Motor neuron (in vitro differentiated cells): ENCODE measurements at regions not wholly inside any gene's neighbourhood (a gene's known extent, or its start where the extent isn't known, plus 50 kb on each side); places are given as distances from the start of the nearest gene placed in this dataset.
"Not testable (repeated sequence)": the region's sequence is repeated elsewhere in the genome, so short reads cannot be mapped to it uniquely, and the experiment has no call there.

ENCODE experiments used
- ATAC-seq, 8 experiments: fragments of 200-7000 bp; cut with Tn5 transposase; replicated peaks in 6 of 8; 2 replicates each; pipeline ENCODE4 v1.8.0; 2021; ENCODE audit warnings: mild to moderate bottlenecking in 8 of 8, moderate library complexity in 8 of 8
- H3K27ac ChIP-seq, 2 donors: fragments of 250-450 bp; sonication (Bioruptor Pico); 2 replicates each; pipeline ENCODE4 v1.9.0; 2021; ENCODE audit warnings: antibody characterized with exemption in 2 of 2, mild to moderate bottlenecking in 2 of 2, moderate library complexity in 1 of 2
- H3K4me1 ChIP-seq, 2 donors: fragments of 250-450 bp; sonication (Bioruptor Pico); replicated peaks in 1 of 2; 2 replicates each; pipeline ENCODE4 v1.6.1; 2021; ENCODE audit warnings: antibody characterized with exemption in 2 of 2, mild to moderate bottlenecking in 2 of 2, moderate library complexity in 1 of 2
- H3K4me3 ChIP-seq, 5 donors: fragments of 250-450 bp; sonication (Bioruptor Pico); 2 replicates each; pipeline ENCODE4 v1.9.0; 2021; ENCODE audit warnings: antibody characterized with exemption in 5 of 5, mild to moderate bottlenecking in 5 of 5, moderate library complexity in 4 of 5
- WGBS, 10 experiments: fragments of 450-650 bp; shearing (Covaris generic); methylation state at CpG; one replicate each; pipeline ENCODE4 v1.0.0; 2022; 5-methylcytosine and 5-hydroxymethylcytosine counted together
- in situ Hi-C, 9 experiments: fragments of 400-800 bp; cut with MboI; loops; one replicate each; pipeline ENCODE4 v1.15.0; 2021; ENCODE audit warnings: low sequenced_read_pairs in 9 of 9, low pct_unique_long_range_greater_than_20kb in 2 of 9; ENCODE audit not compliant: unreplicated experiment in 9 of 9

DNA sequence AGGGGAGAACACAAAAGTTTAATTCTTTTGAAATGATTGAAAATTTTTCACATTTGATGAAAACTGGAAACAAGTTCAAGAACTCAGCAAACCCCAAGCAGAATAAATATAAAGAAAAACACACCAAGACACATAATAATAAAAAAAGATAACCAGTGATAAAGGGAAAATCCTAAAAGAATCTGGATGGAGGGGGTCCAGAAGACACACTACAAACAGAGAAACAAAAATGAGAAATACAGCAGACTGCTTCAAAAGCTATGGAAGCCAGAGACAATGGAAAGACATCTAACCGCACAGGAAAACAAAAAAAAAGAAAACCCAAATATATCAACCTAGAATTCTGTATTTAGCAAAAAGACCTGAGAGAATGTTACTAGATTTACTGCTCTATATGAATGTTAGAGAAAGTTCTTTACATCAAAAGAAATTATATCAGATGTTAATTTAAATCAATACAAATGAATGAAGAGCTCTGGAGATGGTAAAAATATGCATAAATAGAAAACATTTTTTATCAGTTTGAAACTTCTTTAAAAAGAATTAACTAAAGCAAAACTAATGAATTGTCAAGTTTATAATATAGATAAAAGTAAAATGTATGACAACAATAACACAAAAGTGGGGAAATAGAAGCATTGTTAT lies 310.7 kb upstream of the PREP start:
- H3K4me1 ChIP-seq, result no peaks in the 10 kb centered on the region
- WGBS, 10 experiments, result 50 to 100% (median 98%) methylated on average over 1 of the region's 1 CpG
- in situ Hi-C loops, result no loop called here
- H3K27ac ChIP-seq, result no peak overlapping the region
- no peak for ATAC-seq
- no peak overlapping the region for H3K4me3 ChIP-seq

DNA sequence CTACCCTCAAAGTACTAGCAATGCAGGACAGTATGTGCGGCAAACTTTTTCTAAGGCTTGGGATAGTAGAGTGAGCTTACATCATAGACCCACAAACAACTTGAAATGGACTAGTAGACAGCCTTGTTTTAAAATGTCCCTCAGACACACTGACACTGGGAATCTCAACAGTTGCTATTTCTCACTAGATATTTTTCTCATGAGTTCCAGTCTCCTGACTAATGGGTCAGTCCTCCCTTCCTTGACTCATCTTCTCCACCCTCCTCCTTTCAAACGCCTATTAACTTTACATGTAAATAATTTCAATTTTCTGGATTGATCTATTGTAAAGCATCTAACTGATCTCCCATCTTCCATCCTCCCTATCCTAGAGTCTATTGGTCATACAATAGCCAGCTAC lies 308.3 kb upstream of the PREP start:
- WGBS, 10 experiments, result 56 to 100% (median 88%) methylated on average over 1 to 2 of the region's 2 CpGs; no CpG with 5 or more reads in 1 of the 10 experiments
- in situ Hi-C loops, result no loop called here
- no peak for ATAC-seq

DNA sequence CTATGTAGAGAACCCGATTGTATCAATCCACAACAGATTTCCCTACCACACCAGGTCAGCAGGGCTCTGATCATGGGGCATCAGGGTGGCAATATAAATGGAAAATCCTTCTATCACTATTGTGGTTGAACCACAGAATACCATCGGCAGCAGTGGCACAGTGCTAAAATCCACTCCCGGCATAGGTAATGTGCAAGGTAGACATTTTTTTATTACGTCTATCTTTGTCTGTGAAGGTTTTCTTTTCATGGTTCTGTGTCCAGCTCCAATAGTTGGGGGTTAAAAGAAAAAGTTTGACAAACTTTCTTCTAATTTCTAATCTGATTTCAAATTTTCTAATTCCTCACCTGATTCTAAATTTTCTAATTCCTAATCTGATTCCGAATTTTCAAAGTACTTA lies 302.7 kb upstream of the PREP start:
- Histone ChIP-seq H3K4me3 (no peak overlapping the region), H3K27ac (no peak overlapping the region), H3K4me1 (no peaks in the 10 kb centered on the region)
- ATAC-seq, result no peak
- in situ Hi-C loops, result no loop called here
- WGBS, 10 experiments, result 60 to 100% (median 85%) methylated on average over 1 to 5 of the region's 5 CpGs

More for the DNA sequence above, 308.3 kb upstream of the PREP start:
- Histone ChIP-seq H3K4me3 (no peak overlapping the region), H3K27ac (no peak overlapping the region), H3K4me1 (no peaks in the 10 kb centered on the region)

DNA sequence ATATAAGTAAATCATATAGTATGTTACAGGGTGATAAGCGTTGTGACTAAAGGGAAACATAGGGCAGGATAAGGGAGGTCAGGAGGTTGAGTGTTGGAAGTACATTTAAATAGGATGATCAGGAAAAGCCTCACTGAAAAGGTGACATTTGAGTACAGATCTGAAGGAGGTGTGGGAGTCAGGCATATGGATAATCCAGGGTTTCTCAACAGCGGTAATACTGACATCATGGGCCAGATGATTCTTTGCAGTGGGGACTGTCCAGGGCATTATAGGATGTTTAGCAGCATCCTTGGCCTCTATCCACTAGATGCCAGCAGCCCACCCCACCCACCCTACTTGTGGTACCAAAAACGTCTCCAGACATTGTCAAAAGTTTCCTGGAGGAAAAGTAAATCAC lies 292.6 kb upstream of the PREP start:
- 90 to 100% (median 100%) methylated on average over 1 to 2 of the region's 3 CpGs; no CpG with 5 or more reads in 2 of the 10 experiments for WGBS, 10 experiments
- peaks cover 12 to 26% of the 10 kb centered on the region in 2 donors for H3K4me1 ChIP-seq
- ATAC-seq, result no peak
- in situ Hi-C loops, result no loop called here
- H3K4me3 ChIP-seq, result no peak overlapping the region
- no peak overlapping the region for H3K27ac ChIP-seq

DNA sequence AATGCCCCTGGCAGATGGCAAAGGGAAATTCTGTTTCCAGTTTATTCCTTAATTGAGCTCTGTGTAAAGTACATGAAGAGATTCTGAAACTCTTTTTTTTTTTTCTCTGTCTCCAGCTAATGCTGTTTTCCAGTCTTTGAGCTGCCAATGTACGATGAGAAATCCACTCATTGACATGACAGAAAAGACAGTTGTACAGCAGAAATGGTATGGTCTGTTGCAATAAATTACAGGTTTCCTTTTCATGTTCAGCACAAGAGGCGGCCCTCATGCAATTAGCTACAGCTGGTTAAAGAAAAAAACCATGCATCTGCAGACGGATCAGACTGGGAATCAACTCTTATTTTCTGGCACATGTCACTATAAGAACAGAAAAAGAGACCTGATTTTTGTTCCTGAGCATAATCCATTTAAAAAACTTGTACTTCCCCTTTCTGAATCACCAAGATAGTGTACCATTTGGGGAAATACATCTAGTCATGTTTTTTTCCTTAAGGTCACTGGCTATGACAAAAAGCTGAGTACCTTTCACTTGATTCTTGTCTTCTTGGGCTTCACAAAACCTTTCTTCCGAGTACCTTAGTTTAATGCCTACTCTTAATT lies 289.8 kb upstream of the PREP start:
- Histone ChIP-seq H3K4me3 (no peak overlapping the region), H3K27ac (no peak overlapping the region), H3K4me1 (peaks cover 12 to 26% of the 10 kb centered on the region in 2 donors)
- 11 to 66% (median 45%) methylated on average over 2 to 4 of the region's 4 CpGs for WGBS, 10 experiments
- in situ Hi-C loops, result no loop called here
- ATAC-seq, result peak in 5 of 8 experiments; percentile 65 to 93 (median 77)

DNA sequence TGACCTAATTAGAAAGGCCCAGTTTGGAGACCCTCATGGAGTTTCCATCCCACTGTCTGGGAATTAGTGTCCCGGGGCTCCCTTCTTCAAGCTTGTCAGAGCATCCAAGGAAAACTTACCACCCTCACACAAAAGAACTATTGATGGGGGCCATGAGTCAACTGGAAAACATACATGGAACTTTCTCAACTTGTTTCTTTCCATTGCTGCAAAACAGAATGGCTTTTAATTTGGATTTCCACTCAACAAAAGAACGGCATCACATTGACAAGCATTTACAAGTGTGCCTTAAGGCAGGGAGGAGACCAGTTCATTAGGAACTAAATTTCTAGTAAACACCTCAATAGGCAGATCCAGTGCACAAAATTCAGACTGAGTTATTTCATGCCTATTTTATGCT lies 289.1 kb upstream of the PREP start:
- Histone ChIP-seq H3K4me1 (peaks cover 12 to 26% of the 10 kb centered on the region in 2 donors), H3K4me3 (no peak overlapping the region), H3K27ac (no peak overlapping the region)
- ATAC-seq, result no peak
- in situ Hi-C loops, result no loop called here
- 0 to 100% (median 69%) methylated on average over 1 to 2 of the region's 2 CpGs; no CpG with 5 or more reads in 3 of the 10 experiments for WGBS, 10 experiments

DNA sequence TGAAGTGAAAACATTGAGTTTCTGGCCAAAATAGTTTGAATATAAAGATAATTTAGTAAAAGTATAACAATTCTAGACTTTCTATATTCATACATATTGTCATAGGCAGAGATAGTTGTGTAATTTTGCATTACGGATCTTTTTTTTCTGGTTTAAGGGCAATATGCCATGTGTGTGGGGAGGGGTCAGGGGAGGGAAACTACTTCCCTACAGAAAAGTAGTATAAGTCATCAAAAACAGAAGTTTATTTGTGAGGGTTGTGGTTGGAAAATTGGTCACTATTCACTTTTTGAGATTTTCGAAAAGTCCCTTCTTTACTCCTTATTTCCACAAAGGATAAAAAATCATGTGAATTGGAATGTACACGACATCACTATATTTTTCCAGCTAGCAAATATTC lies 288.2 kb upstream of the PREP start:
- in situ Hi-C loops, result no loop called here

DNA sequence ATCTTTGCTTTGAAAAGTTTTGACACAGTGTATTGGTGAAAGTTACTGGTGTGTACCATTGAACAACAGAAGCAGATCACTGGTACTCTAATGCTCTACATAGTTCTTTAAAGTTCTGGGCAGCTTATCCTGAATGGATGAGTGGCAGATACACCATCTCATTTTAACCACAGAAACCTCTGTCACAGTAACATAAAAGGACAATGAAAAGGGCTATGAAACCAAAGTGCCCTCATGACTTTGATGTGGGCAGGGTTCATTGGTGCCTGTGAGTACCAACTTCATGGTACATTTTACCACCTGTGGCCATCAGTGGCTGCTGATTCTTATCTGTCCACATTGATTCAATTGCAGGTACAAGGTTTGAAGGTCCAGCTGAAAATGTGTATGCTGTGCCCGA lies 285.7 kb upstream of the PREP start:
- 50 to 100% (median 100%) methylated on average over 1 of the region's 1 CpG; no CpG with 5 or more reads in 7 of the 10 experiments for WGBS, 10 experiments
- in situ Hi-C loops, result no loop called here
- Histone ChIP-seq H3K27ac (no peak overlapping the region), H3K4me3 (no peak overlapping the region), H3K4me1 (peaks cover 12 to 18% of the 10 kb centered on the region in 2 donors)
- no peak for ATAC-seq

More for the DNA sequence above, 288.2 kb upstream of the PREP start:
- ATAC-seq, result no peak
- 54 to 100% (median 95%) methylated on average over 1 to 3 of the region's 3 CpGs; no CpG with 5 or more reads in 2 of the 10 experiments for WGBS, 10 experiments
- no peak overlapping the region for H3K27ac ChIP-seq
- H3K4me3 ChIP-seq, result no peak overlapping the region
- peaks cover 12 to 26% of the 10 kb centered on the region in 2 donors for H3K4me1 ChIP-seq

DNA sequence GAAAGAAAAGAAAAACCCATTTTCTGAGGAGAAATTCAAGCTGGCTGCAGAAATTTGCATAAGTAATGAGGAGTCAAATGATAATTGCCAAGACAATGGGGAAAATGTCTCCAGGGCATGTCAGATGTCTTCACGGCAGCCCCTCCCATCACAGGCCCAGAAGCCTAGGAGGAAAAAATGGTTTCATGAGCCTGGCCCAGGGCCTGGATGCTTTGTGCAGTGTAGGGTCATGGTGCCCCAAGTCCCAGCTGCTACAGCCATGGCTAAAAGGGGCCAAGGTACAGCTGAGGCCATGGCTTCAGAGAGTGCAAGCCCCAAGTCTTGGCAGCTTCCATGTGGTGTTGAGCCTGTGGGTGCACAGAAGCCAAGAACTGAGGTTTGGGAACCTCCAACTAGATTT lies 283.9 kb upstream of the PREP start:
- WGBS, 10 experiments, result 17 to 100% (median 83%) methylated on average over 1 of the region's 1 CpG; no CpG with 5 or more reads in 5 of the 10 experiments
- H3K27ac ChIP-seq, ATAC-seq, H3K4me3 ChIP-seq, in situ Hi-C loops, H3K4me1 ChIP-seq: not testable (repeated sequence)

DNA sequence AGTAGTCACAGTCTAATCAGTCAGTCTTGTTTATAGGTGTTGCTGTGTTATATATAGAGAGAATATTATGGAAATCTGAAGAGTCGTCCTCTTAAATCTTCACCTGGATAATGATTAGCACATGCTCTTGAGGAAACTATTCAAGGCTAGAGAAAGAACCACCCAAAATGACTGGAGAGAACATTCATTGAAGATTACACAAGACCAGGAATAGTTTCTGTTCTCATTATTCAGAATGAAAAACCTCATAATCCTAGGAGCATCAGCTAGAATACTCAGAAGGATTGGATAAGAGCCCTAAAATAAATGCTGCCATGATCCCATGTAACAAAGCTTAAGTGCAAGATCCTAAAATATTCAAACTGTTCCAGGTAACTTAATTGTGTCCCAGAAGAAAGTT lies 278.2 kb upstream of the PREP start:
- Histone ChIP-seq H3K4me1 (no peaks in the 10 kb centered on the region), H3K27ac (no peak overlapping the region), H3K4me3 (no peak overlapping the region)
- WGBS, 10 experiments, result 43 to 100% (median 67%) methylated on average over 1 of the region's 1 CpG; no CpG with 5 or more reads in 5 of the 10 experiments
- ATAC-seq, result peak in 2 of 8 experiments; percentile 57 to 63
- in situ Hi-C loops, result no loop called here

DNA sequence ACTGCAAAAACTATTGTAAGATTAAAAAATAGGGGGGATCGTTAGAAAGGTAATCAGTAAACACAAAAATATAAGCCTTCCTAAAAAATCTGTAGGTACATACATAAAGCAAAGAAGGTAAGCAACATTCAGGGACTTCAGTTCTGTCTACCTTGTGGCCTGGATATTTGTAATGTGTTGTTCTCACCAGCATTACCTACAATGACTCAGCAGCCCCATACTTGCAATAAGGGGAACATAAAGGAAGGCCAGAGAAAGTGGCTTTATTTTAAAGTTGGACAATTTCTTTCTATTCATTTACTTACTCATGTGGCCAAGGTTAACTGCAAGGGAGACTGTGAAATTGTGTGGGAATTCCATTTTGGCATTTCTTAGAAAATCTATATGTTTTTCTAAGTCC lies 277.2 kb upstream of the PREP start:
- Histone ChIP-seq H3K4me1 (no peaks in the 10 kb centered on the region), H3K4me3 (no peak overlapping the region), H3K27ac (no peak overlapping the region)
- in situ Hi-C loops, result no loop called here
- no peak for ATAC-seq
- WGBS, 10 experiments, result 33 to 87% (median 79%) methylated on average over 1 of the region's 1 CpG

DNA sequence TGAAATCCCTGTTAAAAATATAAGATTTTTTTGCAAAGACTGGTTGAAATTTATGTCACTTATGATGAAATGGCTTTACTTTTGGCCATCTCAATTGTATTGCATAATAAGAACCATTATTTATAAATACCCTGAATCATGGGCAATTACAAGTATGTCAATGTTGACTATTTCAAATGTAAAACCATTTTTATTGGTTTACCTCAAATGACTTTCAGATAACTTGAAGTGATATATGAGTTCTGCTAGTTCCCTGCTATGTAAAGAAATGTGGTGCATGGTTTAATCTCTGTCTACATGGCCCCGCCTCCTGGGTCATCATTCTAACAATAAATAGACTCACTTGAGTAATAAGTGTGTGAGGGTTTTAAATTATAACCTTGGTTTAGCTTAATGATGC lies 275.6 kb upstream of the PREP start:
- H3K27ac ChIP-seq, result no peak overlapping the region
- 29 to 100% (median 84%) methylated on average over 1 of the region's 1 CpG; no CpG with 5 or more reads in 2 of the 10 experiments for WGBS, 10 experiments
- in situ Hi-C loops, result no loop called here
- peak in 1 of 8 experiments; percentile 53 for ATAC-seq
- H3K4me1 ChIP-seq, result no peaks in the 10 kb centered on the region
- no peak overlapping the region for H3K4me3 ChIP-seq

DNA sequence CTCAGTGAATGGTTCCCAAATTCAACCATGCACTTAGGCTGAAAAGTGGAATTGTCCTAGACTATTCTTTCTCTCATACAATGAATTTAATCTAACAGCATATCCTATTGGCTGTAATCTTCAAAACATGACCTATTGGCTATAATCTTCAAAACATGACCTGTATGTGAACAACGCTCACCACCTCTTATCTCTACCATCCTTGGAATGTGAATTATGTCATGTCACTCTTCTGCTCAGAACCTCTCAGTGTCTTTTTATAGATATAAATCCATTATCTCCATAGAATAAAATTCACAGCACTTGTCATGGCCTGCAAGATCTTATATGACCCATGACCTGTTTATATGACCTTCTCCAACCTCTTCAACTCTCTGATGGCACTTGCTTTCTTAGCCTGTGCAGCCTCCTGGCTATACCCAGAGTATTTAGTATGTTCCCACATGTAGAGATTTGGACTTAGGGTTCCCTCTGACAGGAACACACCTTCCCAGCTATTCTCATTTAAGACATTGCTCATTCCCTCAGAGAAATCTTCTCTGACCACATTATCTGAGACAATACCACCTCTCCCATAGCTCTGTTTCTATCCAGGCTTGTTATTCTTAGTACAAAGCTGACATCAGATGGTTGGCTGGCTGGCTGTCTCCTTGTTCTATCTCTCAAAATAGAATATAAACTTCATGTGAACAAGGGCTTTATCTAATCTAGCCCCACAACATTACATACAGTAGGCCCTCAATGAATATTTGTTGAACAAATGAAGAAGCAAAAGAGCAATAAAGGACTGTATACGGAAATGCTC lies 275.0 kb upstream of the PREP start:
- in situ Hi-C loops, result no loop called here
- ATAC-seq, result no peak
- Histone ChIP-seq H3K4me1 (no peaks in the 10 kb centered on the region), H3K4me3 (no peak overlapping the region), H3K27ac (no peak overlapping the region)
- WGBS, 10 experiments, result 62 to 100% (median 95%) methylated on average over 1 to 2 of the region's 2 CpGs; no CpG with 5 or more reads in 1 of the 10 experiments
